Activated CD8-positive, alpha-beta T cell treated with anti-CD3 and anti-CD28 coated beads, Interleukin-2, amount 10 ng/mL, durations not matched to agents 7 days and 5 days (primary cell): ENCODE measurements at regions not wholly inside any gene's neighbourhood (a gene's known extent, or its start where the extent isn't known, plus 50 kb on each side); places are given as distances from the start of the nearest gene placed in this dataset.

Source experiments
- ATAC-seq: fragments of 150-1000 bp; cut with Tn5 transposase; one replicate; pipeline ENCODE4 v1.10.0; 2021; ENCODE audit warnings: moderate library complexity
- CTCF ChIA-PET: fragments of 350-600 bp; sonication (Branson Sonifier 250); formaldehyde crosslinking; loops from one replicate; lab custom pipeline; 2021; ENCODE audit warnings: antibody characterized with exemption; lab: Charles Lee
- POLR2A ChIA-PET: fragments of 350-600 bp; sonication (Branson Sonifier 250); formaldehyde crosslinking; loops from one replicate; lab custom pipeline; 2021; ENCODE audit warnings: antibody characterized with exemption; lab: Charles Lee
- DNase-seq: peaks from one replicate; pipeline ENCODE4 v3.0.0-alpha.2; 2020
- H3K27ac Mint-ChIP-seq: one replicate; pipeline ENCODE4 v1.8.0; 2021; ENCODE audit warnings: mild to moderate bottlenecking, mixed read lengths
- H3K27me3 Mint-ChIP-seq: one replicate; pipeline ENCODE4 v1.8.0; 2021; ENCODE audit warnings: low read depth, mixed read lengths
- H3K36me3 Mint-ChIP-seq: one replicate; pipeline ENCODE4 v1.8.0; 2021; ENCODE audit warnings: low read depth, mixed read lengths
- H3K4me1 Mint-ChIP-seq: one replicate; pipeline ENCODE4 v1.8.0; 2021; ENCODE audit warnings: low read depth, mixed read lengths
- H3K4me3 Mint-ChIP-seq: one replicate; pipeline ENCODE4 v1.8.0; 2021; ENCODE audit warnings: mild to moderate bottlenecking, mixed read lengths
- H3K9me3 Mint-ChIP-seq: one replicate; pipeline ENCODE4 v1.8.0; 2022; ENCODE audit warnings: mixed read lengths; ENCODE audit not compliant: insufficient read depth

- DNase-seq: no peak
- no peaks in the 10 kb centered on the region for H3K9me3 Mint-ChIP-seq
- ATAC-seq: no peak
- peaks cover 2% of the 10 kb centered on the region for H3K27me3 Mint-ChIP-seq
- H3K36me3 Mint-ChIP-seq: no peaks in the 10 kb centered on the region
- no peak overlapping the region for H3K4me3 Mint-ChIP-seq
- ChIA-PET CTCF (no interaction called here), POLR2A (no interaction called here)
- H3K4me1 Mint-ChIP-seq: no peaks in the 10 kb centered on the region
- no peak overlapping the region for H3K27ac Mint-ChIP-seq
Observed at GRCh38 chr3:194844046-194844445, 158.4 kb downstream of the FAM43A start.

DNA sequence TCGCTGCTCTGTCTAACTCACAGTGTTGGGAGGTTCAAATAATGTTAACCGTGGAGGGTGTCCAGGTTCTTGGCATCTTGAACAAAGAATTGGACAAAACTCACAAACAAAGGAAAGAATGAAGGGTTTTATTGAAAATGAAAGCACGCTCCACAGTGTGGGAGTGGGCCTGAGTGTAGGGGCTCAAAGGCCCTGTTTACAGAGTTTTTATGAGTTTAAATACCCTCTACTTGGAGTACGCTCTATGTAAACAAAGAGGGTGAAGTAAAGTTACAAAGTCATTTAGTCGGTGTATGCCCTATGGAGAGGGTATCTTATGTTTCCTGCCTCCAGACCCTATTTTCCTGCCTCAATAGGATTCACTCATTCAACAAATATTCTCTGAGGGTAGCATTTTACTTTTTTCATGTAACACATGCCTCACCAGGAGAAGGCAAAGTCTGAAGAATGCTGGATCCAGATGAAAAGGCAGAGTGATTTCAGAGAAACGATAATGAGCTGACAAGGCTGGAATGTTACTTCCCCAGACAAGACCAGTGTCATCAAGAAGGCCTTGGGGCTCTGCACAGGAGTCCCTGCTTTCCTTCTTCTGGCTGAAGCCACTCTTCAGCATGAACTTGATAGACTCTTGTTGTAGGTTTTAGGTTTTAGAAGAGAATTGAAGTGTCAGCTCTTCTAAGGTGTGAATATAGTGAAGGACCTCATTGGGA, 163.6 kb downstream of the FAM43A start:
- no peaks in the 10 kb centered on the region for H3K27me3 Mint-ChIP-seq
- no peaks in the 10 kb centered on the region for H3K4me1 Mint-ChIP-seq
- no peaks in the 10 kb centered on the region for H3K36me3 Mint-ChIP-seq
- DNase-seq (no peak), ATAC-seq (no peak)
- H3K4me3 Mint-ChIP-seq: no peak overlapping the region
- no peaks in the 10 kb centered on the region for H3K9me3 Mint-ChIP-seq
- H3K27ac Mint-ChIP-seq: no peak overlapping the region
- POLR2A ChIA-PET: no interaction called here
- CTCF ChIA-PET: no interaction called here

GRCh38 chr3:194851254-194851653, 165.6 kb downstream of the FAM43A start:
- Mint-ChIP-seq H3K27ac (no peak overlapping the region), H3K4me3 (no peak overlapping the region), H3K4me1 (no peaks in the 10 kb centered on the region), H3K36me3 (no peaks in the 10 kb centered on the region), H3K9me3 (no peaks in the 10 kb centered on the region), H3K27me3 (no peaks in the 10 kb centered on the region)
- POLR2A ChIA-PET: no interaction called here
- DNase-seq: no peak
- CTCF ChIA-PET: no interaction called here
- ATAC-seq: no peak

DNA sequence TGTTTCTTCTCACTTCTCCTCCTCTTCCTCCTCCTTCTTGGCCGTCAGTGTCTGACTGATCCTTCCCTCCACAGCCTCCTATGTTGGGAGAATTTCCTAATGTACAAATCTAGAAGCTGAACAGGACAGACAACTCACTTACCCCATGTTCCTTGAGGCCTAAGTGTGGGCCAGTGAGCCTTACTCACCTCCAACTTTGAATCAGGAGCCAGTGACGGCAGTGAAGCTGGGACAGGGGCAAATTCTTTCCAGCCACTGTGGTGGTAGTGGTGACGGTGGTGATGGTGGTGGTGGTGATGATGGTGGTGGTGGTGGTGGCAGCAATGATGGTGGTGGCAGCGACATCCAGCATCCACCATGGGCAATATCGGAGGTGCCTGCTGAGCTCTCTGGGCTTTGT, 166.3 kb downstream of the FAM43A start:
- no peak for DNase-seq
- Mint-ChIP-seq H3K4me3 (no peak overlapping the region), H3K36me3 (no peaks in the 10 kb centered on the region), H3K27me3 (no peaks in the 10 kb centered on the region), H3K4me1 (no peaks in the 10 kb centered on the region), H3K27ac (no peak overlapping the region), H3K9me3 (no peaks in the 10 kb centered on the region)
- ChIA-PET CTCF (no interaction called here), POLR2A (no interaction called here)
- ATAC-seq: no peak

DNA sequence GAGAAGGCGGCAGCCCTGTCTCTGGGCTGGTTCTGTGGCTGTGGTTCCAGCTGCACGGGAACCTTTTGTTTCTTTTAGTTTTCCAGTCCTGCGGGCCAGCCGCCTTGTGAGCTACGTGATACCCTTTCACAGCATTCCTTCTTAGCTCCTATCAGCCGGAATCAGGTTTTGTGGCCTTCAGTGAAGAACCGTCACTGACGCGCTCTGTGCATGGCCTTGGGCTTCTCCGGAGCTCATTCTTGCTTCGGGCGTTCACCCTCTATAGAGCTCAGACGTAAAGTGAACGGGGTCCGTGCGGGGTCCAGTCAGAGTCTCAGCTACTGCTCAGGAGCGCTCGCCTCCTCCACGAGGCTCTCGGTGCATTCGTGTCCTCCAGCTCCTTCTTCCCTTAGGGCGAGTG, 166.7 kb downstream of the FAM43A start:
- CTCF ChIA-PET: no interaction called here
- POLR2A ChIA-PET: no interaction called here
- Mint-ChIP-seq H3K4me3 (no peak overlapping the region), H3K36me3 (no peaks in the 10 kb centered on the region), H3K4me1 (no peaks in the 10 kb centered on the region), H3K27ac (no peak overlapping the region), H3K9me3 (no peaks in the 10 kb centered on the region), H3K27me3 (no peaks in the 10 kb centered on the region)
- no peak for DNase-seq
- no peak for ATAC-seq

DNA sequence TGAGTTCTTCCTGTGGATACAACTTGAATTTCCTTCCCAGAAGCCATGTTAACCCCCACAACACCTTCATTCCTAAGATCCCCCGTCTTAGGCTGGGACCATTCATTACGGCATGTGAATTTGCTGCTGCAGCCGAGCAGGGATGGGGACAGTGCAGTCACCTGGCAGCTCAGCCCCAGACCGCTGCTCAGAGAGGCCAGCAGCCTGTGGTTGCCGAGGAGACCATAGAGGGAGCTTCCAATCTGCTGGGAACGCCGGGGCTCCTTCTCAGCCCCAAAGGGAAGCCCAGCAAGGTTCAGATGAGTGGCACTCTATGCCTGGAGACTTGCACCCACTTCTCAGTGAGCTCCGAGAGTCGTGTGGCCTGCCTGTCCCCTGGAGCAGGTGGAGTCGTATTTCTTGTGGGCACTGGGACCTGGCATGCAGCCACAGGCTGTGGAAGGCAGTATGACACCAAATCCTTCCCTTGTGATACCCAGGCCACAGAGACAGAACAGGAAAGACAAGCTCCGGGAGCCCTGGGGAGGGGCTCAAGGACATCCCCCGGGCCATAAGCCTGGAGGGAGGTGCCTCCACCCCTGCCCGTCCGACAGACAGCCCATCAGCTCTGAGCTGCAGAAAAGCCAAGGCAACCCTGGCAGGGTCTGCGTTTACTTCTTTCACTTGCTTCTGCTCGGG, 167.3 kb downstream of the FAM43A start:
- H3K27ac Mint-ChIP-seq: no peak overlapping the region
- H3K9me3 Mint-ChIP-seq: no peaks in the 10 kb centered on the region
- no peaks in the 10 kb centered on the region for H3K36me3 Mint-ChIP-seq
- no peak overlapping the region for H3K4me3 Mint-ChIP-seq
- DNase-seq: no peak
- ChIA-PET POLR2A (no interaction called here), CTCF (interaction anchor here (1.0 kb wide), 1 partner anchor 254 kb away, joined by 3 read pairs; no protein-coding TSS in a partner anchor)
- no peak for ATAC-seq
- no peaks in the 10 kb centered on the region for H3K4me1 Mint-ChIP-seq
- H3K27me3 Mint-ChIP-seq: no peaks in the 10 kb centered on the region

DNA sequence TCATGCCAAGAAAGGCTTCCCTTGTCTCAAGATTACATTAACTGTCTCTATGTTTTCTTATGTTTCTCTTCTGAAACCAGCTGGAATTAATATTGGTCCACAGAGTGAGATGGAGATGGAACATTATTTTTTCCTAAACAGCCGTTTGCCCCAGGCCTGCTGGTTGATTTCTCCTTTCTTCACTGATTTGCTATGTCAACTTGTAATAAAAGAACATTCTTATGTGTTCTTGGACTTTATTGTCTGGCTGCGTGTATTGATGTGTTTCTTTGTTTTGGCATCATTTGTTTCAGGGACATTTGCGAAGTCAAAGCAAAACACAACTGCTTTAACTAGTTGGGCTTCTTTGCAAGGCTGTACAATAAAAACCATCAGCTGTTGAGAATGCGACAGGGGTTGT, 168.5 kb downstream of the FAM43A start:
- Mint-ChIP-seq H3K27me3 (no peaks in the 10 kb centered on the region), H3K4me3 (no peak overlapping the region), H3K9me3 (no peaks in the 10 kb centered on the region), H3K27ac (no peak overlapping the region), H3K36me3 (no peaks in the 10 kb centered on the region), H3K4me1 (no peaks in the 10 kb centered on the region)
- ChIA-PET CTCF (interaction anchor here (1.0 kb wide), 1 partner anchor 253 kb away, joined by 3 read pairs; no protein-coding TSS in a partner anchor), POLR2A (no interaction called here)
- DNase-seq (no peak), ATAC-seq (no peak)

- no peak for DNase-seq
- no peak overlapping the region for H3K4me3 Mint-ChIP-seq
- POLR2A ChIA-PET: no interaction called here
- CTCF ChIA-PET: interaction anchor here (0.6 kb wide), 1 partner anchor 167 kb away, joined by 3 read pairs; no protein-coding TSS in a partner anchor
- no peak overlapping the region for H3K27ac Mint-ChIP-seq
- H3K27me3 Mint-ChIP-seq: no peaks in the 10 kb centered on the region
- no peaks in the 10 kb centered on the region for H3K9me3 Mint-ChIP-seq
- no peak for ATAC-seq
- H3K4me1 Mint-ChIP-seq: no peaks in the 10 kb centered on the region
- H3K36me3 Mint-ChIP-seq: no peaks in the 10 kb centered on the region
Observed at GRCh38 chr3:194854659-194855390, 169.1 kb downstream of the FAM43A start.

GRCh38 chr3:194856296-194856695, 170.6 kb downstream of the FAM43A start:
- DNase-seq (no peak), ATAC-seq (no peak)
- H3K9me3 Mint-ChIP-seq: no peaks in the 10 kb centered on the region
- H3K27ac Mint-ChIP-seq: no peak overlapping the region
- H3K4me3 Mint-ChIP-seq: no peak overlapping the region
- no peaks in the 10 kb centered on the region for H3K27me3 Mint-ChIP-seq
- H3K36me3 Mint-ChIP-seq: no peaks in the 10 kb centered on the region
- ChIA-PET POLR2A (no interaction called here), CTCF (no interaction called here)
- H3K4me1 Mint-ChIP-seq: no peaks in the 10 kb centered on the region

DNA sequence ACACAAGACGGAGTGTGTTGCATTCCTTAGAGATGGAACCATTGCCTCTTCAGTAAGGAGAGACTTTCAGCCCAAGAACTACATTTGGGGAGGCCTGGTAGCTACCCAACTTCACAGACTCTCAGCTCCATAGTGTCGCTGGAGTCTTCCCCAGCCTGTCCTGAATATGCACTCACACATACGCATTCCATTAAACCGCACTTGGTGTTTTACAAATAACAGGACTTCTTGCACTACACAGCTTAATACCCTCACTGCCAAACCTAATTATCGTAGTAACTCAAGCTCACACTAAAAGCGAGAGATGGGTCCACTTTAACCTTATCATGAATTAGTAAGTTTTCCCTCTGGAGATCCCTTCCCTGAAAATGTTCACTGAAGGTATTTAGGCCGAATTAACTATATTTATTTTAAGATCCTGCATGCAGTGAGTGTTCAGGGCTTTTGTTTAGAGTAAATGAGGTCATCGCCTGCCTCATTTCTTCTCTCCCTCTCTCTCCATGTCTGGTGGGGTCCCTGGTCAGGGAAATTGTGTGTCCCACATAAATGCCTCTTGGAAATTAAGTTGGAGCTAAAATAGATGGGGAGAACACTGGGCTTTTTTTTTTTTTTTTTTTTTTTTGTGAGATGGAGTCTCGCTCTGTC, 171.9 kb downstream of the FAM43A start:
- Mint-ChIP-seq H3K27ac (no peak overlapping the region), H3K4me1 (no peaks in the 10 kb centered on the region), H3K36me3 (no peaks in the 10 kb centered on the region), H3K27me3 (peaks cover under 1% of the 10 kb centered on the region), H3K4me3 (no peak overlapping the region), H3K9me3 (no peaks in the 10 kb centered on the region)
- ChIA-PET POLR2A (no interaction called here), CTCF (no interaction called here)
- ATAC-seq (no peak), DNase-seq (no peak)

GRCh38 chr3:194858382-194858781, 172.7 kb downstream of the FAM43A start:
- Mint-ChIP-seq H3K9me3 (no peaks in the 10 kb centered on the region), H3K4me1 (no peaks in the 10 kb centered on the region), H3K4me3 (no peak overlapping the region), H3K27ac (no peak overlapping the region), H3K36me3 (no peaks in the 10 kb centered on the region), H3K27me3 (peaks cover 3% of the 10 kb centered on the region)
- POLR2A ChIA-PET: no interaction called here
- CTCF ChIA-PET: no interaction called here
- DNase-seq: no peak
- no peak for ATAC-seq

- ChIA-PET POLR2A (no interaction called here), CTCF (no interaction called here)
- ATAC-seq (no peak), DNase-seq (no peak)
- no peaks in the 10 kb centered on the region for H3K4me1 Mint-ChIP-seq
- no peaks in the 10 kb centered on the region for H3K9me3 Mint-ChIP-seq
- no peaks in the 10 kb centered on the region for H3K36me3 Mint-ChIP-seq
- no peak overlapping the region for H3K4me3 Mint-ChIP-seq
- H3K27ac Mint-ChIP-seq: no peak overlapping the region
- peaks cover 10% of the 10 kb centered on the region for H3K27me3 Mint-ChIP-seq
Observed at GRCh38 chr3:194860725-194861124, 175.0 kb downstream of the FAM43A start.
